ENCODE measurements at regions not wholly inside any gene's neighbourhood (a gene's known extent, or its start where the extent isn't known, plus 50 kb on each side); places are given as distances from the start of the nearest gene placed in this dataset.

- TF ChIP-seq ZNF274 (IDR thresholded peaks at IDR 0.05; ENCODE audit: low read depth, low read length) (no peak), SUZ12 (IDR thresholded peaks at IDR 0.05; ENCODE audit: extremely low read depth, insufficient read depth, insufficient read length) (no peak), YY1 (IDR thresholded peaks at IDR 0.05; ENCODE audit: insufficient read depth, insufficient read length) (no peak)
- DNase-seq (ENCODE audit: low read depth, low spot score), result no peak
- H3K4me1 ChIP-seq (ENCODE audit: insufficient read depth, insufficient read length), result no peaks in the 10 kb centered on the region
Measured at GRCh38 chr5:125289606-125290005, 543.2 kb upstream of the ZNF608 start.

GRCh38 chr5:125290935-125291334 lies 544.5 kb upstream of the ZNF608 start:
- DNase-seq (ENCODE audit: low read depth, low spot score), result no peak
- no peak overlapping the region for H3K4me3 ChIP-seq (ENCODE audit: insufficient read length, low read depth)
- H3K9me3 ChIP-seq (ENCODE audit: insufficient read depth, low read length), result no peaks in the 10 kb centered on the region
- H3K4me1 ChIP-seq (ENCODE audit: insufficient read depth, insufficient read length), result no peaks in the 10 kb centered on the region
- no peaks in the 10 kb centered on the region for H3K27me3 ChIP-seq (ENCODE audit: insufficient read depth, insufficient read length)
- no peak overlapping the region for H3K9ac ChIP-seq (ENCODE audit: insufficient read length, low read depth)
- no peaks in the 10 kb centered on the region for H3K36me3 ChIP-seq (ENCODE audit: insufficient read depth, insufficient read length, low read length)
- TF ChIP-seq YY1 (IDR thresholded peaks at IDR 0.05; ENCODE audit: insufficient read depth, insufficient read length) (no peak), SUZ12 (IDR thresholded peaks at IDR 0.05; ENCODE audit: extremely low read depth, insufficient read depth, insufficient read length) (no peak), ZNF274 (IDR thresholded peaks at IDR 0.05; ENCODE audit: low read depth, low read length) (no peak)

More at GRCh38 chr5:125289606-125290005, 543.2 kb upstream of the ZNF608 start:
- Histone ChIP-seq H3K9ac (ENCODE audit: insufficient read length, low read depth) (no peak overlapping the region), H3K27me3 (ENCODE audit: insufficient read depth, insufficient read length) (no peaks in the 10 kb centered on the region), H3K4me3 (ENCODE audit: insufficient read length, low read depth) (no peak overlapping the region), H3K9me3 (ENCODE audit: insufficient read depth, low read length) (no peaks in the 10 kb centered on the region), H3K36me3 (ENCODE audit: insufficient read depth, insufficient read length, low read length) (no peaks in the 10 kb centered on the region)

- no peaks in the 10 kb centered on the region for H3K27me3 ChIP-seq (ENCODE audit: insufficient read depth, insufficient read length)
- H3K36me3 ChIP-seq (ENCODE audit: insufficient read depth, insufficient read length, low read length), result no peaks in the 10 kb centered on the region
- no peaks in the 10 kb centered on the region for H3K9me3 ChIP-seq (ENCODE audit: insufficient read depth, low read length)
- no peak overlapping the region for H3K9ac ChIP-seq (ENCODE audit: insufficient read length, low read depth)
- TF ChIP-seq ZNF274 (IDR thresholded peaks at IDR 0.05; ENCODE audit: low read depth, low read length) (no peak), YY1 (IDR thresholded peaks at IDR 0.05; ENCODE audit: insufficient read depth, insufficient read length) (no peak), SUZ12 (IDR thresholded peaks at IDR 0.05; ENCODE audit: extremely low read depth, insufficient read depth, insufficient read length) (no peak)
- no peak overlapping the region for H3K4me3 ChIP-seq (ENCODE audit: insufficient read length, low read depth)
- H3K4me1 ChIP-seq (ENCODE audit: insufficient read depth, insufficient read length), result no peaks in the 10 kb centered on the region
- DNase-seq (ENCODE audit: low read depth, low spot score), result no peak
Measured at GRCh38 chr5:125291447-125291846, 545.0 kb upstream of the ZNF608 start.

- no peaks in the 10 kb centered on the region for H3K4me1 ChIP-seq (ENCODE audit: insufficient read depth, insufficient read length)
- no peaks in the 10 kb centered on the region for H3K27me3 ChIP-seq (ENCODE audit: insufficient read depth, insufficient read length)
- no peaks in the 10 kb centered on the region for H3K9me3 ChIP-seq (ENCODE audit: insufficient read depth, low read length)
- no peak overlapping the region for H3K4me3 ChIP-seq (ENCODE audit: insufficient read length, low read depth)
- DNase-seq (ENCODE audit: low read depth, low spot score), result no peak
- no peaks in the 10 kb centered on the region for H3K36me3 ChIP-seq (ENCODE audit: insufficient read depth, insufficient read length, low read length)
- H3K9ac ChIP-seq (ENCODE audit: insufficient read length, low read depth), result no peak overlapping the region
- no peak for TF ChIP-seq ZNF274 (IDR thresholded peaks at IDR 0.05; ENCODE audit: low read depth, low read length)
Measured at GRCh38 chr5:125293223-125293622, 546.8 kb upstream of the ZNF608 start.

GRCh38 chr5:125293726-125294125 lies 547.3 kb upstream of the ZNF608 start:
- no peak for DNase-seq (ENCODE audit: low read depth, low spot score)
- TF ChIP-seq YY1 (IDR thresholded peaks at IDR 0.05; ENCODE audit: insufficient read depth, insufficient read length) (no peak), SUZ12 (IDR thresholded peaks at IDR 0.05; ENCODE audit: extremely low read depth, insufficient read depth, insufficient read length) (no peak), ZNF274 (IDR thresholded peaks at IDR 0.05; ENCODE audit: low read depth, low read length) (no peak)
- Histone ChIP-seq H3K9ac (ENCODE audit: insufficient read length, low read depth) (no peak overlapping the region), H3K4me1 (ENCODE audit: insufficient read depth, insufficient read length) (no peaks in the 10 kb centered on the region), H3K9me3 (ENCODE audit: insufficient read depth, low read length) (no peaks in the 10 kb centered on the region), H3K36me3 (ENCODE audit: insufficient read depth, insufficient read length, low read length) (no peaks in the 10 kb centered on the region), H3K4me3 (ENCODE audit: insufficient read length, low read depth) (no peak overlapping the region), H3K27me3 (ENCODE audit: insufficient read depth, insufficient read length) (no peaks in the 10 kb centered on the region)

GRCh38 chr5:125294844-125295243 lies 548.4 kb upstream of the ZNF608 start:
- no peaks in the 10 kb centered on the region for H3K4me1 ChIP-seq (ENCODE audit: insufficient read depth, insufficient read length)
- no peak for DNase-seq (ENCODE audit: low read depth, low spot score)
- no peaks in the 10 kb centered on the region for H3K27me3 ChIP-seq (ENCODE audit: insufficient read depth, insufficient read length)
- H3K9ac ChIP-seq (ENCODE audit: insufficient read length, low read depth), result no peak overlapping the region
- H3K4me3 ChIP-seq (ENCODE audit: insufficient read length, low read depth), result no peak overlapping the region
- no peaks in the 10 kb centered on the region for H3K36me3 ChIP-seq (ENCODE audit: insufficient read depth, insufficient read length, low read length)
- no peaks in the 10 kb centered on the region for H3K9me3 ChIP-seq (ENCODE audit: insufficient read depth, low read length)
- TF ChIP-seq ZNF274 (IDR thresholded peaks at IDR 0.05; ENCODE audit: low read depth, low read length) (no peak), YY1 (IDR thresholded peaks at IDR 0.05; ENCODE audit: insufficient read depth, insufficient read length) (no peak), SUZ12 (IDR thresholded peaks at IDR 0.05; ENCODE audit: extremely low read depth, insufficient read depth, insufficient read length) (no peak)

GRCh38 chr5:125295405-125295872 lies 549.0 kb upstream of the ZNF608 start:
- H3K36me3 ChIP-seq (ENCODE audit: insufficient read depth, insufficient read length, low read length), result no peaks in the 10 kb centered on the region
- no peaks in the 10 kb centered on the region for H3K9me3 ChIP-seq (ENCODE audit: insufficient read depth, low read length)
- DNase-seq (ENCODE audit: low read depth, low spot score), result no peak
- H3K4me3 ChIP-seq (ENCODE audit: insufficient read length, low read depth), result no peak overlapping the region
- no peaks in the 10 kb centered on the region for H3K27me3 ChIP-seq (ENCODE audit: insufficient read depth, insufficient read length)
- no peak overlapping the region for H3K9ac ChIP-seq (ENCODE audit: insufficient read length, low read depth)
- H3K4me1 ChIP-seq (ENCODE audit: insufficient read depth, insufficient read length), result no peaks in the 10 kb centered on the region
- TF ChIP-seq SUZ12 (IDR thresholded peaks at IDR 0.05; ENCODE audit: extremely low read depth, insufficient read depth, insufficient read length) (no peak), YY1 (IDR thresholded peaks at IDR 0.05; ENCODE audit: insufficient read depth, insufficient read length) (no peak), ZNF274 (IDR thresholded peaks at IDR 0.05; ENCODE audit: low read depth, low read length) (no peak)

- Histone ChIP-seq H3K27me3 (ENCODE audit: insufficient read depth, insufficient read length) (no peaks in the 10 kb centered on the region), H3K9ac (ENCODE audit: insufficient read length, low read depth) (no peak overlapping the region), H3K4me1 (ENCODE audit: insufficient read depth, insufficient read length) (no peaks in the 10 kb centered on the region), H3K9me3 (ENCODE audit: insufficient read depth, low read length) (no peaks in the 10 kb centered on the region), H3K36me3 (ENCODE audit: insufficient read depth, insufficient read length, low read length) (no peaks in the 10 kb centered on the region), H3K4me3 (ENCODE audit: insufficient read length, low read depth) (no peak overlapping the region)
- no peak for TF ChIP-seq YY1 (IDR thresholded peaks at IDR 0.05; ENCODE audit: insufficient read depth, insufficient read length)
- TF ChIP-seq SUZ12 (IDR thresholded peaks at IDR 0.05; ENCODE audit: extremely low read depth, insufficient read depth, insufficient read length), result no peak
- no peak for TF ChIP-seq ZNF274 (IDR thresholded peaks at IDR 0.05; ENCODE audit: low read depth, low read length)
- DNase-seq (ENCODE audit: low read depth, low spot score), result no peak
Measured at GRCh38 chr5:125298258-125298657, 551.8 kb upstream of the ZNF608 start.
